Activated B cell treated with CpG ODN at 0.5 μM for 24 hours (primary cell): ENCODE measurements at regions not wholly inside any gene's neighbourhood (a gene's known extent, or its start where the extent isn't known, plus 50 kb on each side); places are given as distances from the start of the nearest gene placed in this dataset.

ENCODE experiments used
- ATAC-seq: fragments of 200-7000 bp; cut with Tn5 transposase; one replicate; pipeline ENCODE4 v1.10.0; 2021; ENCODE audit warnings: low read depth, mild to moderate bottlenecking, moderate library complexity
- CTCF ChIA-PET: fragments of 350-600 bp; sonication (Branson Sonifier 250); formaldehyde crosslinking; loops from one replicate; lab custom pipeline; 2021; ENCODE audit warnings: antibody characterized with exemption; lab: Charles Lee
- POLR2A ChIA-PET: fragments of 350-600 bp; sonication (Branson Sonifier 250); formaldehyde crosslinking; loops from one replicate; lab custom pipeline; 2021; ENCODE audit warnings: antibody characterized with exemption; lab: Charles Lee
- DNase-seq: peaks from one replicate; pipeline ENCODE4 v3.0.0; 2022
- H3K27ac Mint-ChIP-seq: one replicate; pipeline ENCODE4 v1.8.0; 2020; ENCODE audit warnings: mixed read lengths
- H3K27me3 Mint-ChIP-seq: one replicate; pipeline ENCODE4 v1.8.0; 2021; ENCODE audit warnings: mixed read lengths
- H3K36me3 Mint-ChIP-seq: one replicate; pipeline ENCODE4 v1.8.0; 2021; ENCODE audit warnings: low read depth, mixed read lengths
- H3K4me1 Mint-ChIP-seq: one replicate; pipeline ENCODE4 v1.8.0; 2021; ENCODE audit warnings: mixed read lengths
- H3K4me3 Mint-ChIP-seq: one replicate; pipeline ENCODE4 v1.8.0; 2020; ENCODE audit warnings: mild to moderate bottlenecking, mixed read lengths
- H3K9me3 Mint-ChIP-seq: one replicate; pipeline ENCODE4 v1.8.0; 2020; ENCODE audit warnings: mixed read lengths
- intact Hi-C: fragments of 100-400 bp; cut with micrococcal nuclease; formaldehyde crosslinking; loops from one replicate; pipeline ENCODE4 v1.15.1; 2024
- TF ChIP-seq, protein P1 (sequence below): fragments of 200-600 bp; IDR thresholded peaks from one replicate; pipeline ENCODE4 v1.8.0; 2022; ENCODE audit warnings: antibody characterized with exemption, mild to moderate bottlenecking

DNA sequence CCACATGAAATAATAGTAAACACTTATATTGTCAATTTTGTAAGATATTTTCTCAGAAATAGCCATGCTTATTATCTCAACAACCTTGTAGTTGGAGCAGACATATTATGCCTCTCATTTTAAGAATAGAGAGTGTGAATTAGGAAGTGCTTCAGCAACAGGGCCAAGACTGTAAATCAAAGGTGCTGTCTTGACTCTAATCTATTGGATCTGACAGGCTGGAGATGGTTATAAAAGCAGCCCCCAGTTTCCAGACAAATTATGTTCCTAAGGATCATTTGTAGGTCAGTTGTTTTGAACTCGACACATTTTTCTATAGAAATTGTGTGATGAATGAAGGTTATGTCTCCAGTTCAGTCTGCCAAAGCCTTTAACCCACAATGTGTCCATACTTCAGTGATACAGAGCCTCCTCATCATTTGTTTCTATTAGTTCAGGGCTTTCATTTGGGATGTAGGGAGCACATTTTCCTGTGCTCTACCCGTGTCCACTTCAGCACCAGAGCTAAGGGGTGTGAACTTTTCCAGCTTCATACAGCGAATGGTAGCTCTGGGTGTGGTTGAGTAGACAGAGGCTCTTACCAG, 284.8 kb upstream of the FBXO33 start:
- no peak overlapping the region for H3K27ac Mint-ChIP-seq
- TF ChIP-seq, protein P1, sequence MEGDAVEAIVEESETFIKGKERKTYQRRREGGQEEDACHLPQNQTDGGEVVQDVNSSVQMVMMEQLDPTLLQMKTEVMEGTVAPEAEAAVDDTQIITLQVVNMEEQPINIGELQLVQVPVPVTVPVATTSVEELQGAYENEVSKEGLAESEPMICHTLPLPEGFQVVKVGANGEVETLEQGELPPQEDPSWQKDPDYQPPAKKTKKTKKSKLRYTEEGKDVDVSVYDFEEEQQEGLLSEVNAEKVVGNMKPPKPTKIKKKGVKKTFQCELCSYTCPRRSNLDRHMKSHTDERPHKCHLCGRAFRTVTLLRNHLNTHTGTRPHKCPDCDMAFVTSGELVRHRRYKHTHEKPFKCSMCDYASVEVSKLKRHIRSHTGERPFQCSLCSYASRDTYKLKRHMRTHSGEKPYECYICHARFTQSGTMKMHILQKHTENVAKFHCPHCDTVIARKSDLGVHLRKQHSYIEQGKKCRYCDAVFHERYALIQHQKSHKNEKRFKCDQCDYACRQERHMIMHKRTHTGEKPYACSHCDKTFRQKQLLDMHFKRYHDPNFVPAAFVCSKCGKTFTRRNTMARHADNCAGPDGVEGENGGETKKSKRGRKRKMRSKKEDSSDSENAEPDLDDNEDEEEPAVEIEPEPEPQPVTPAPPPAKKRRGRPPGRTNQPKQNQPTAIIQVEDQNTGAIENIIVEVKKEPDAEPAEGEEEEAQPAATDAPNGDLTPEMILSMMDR: no peak
- H3K4me1 Mint-ChIP-seq: no peaks in the 10 kb centered on the region
- no peaks in the 10 kb centered on the region for H3K9me3 Mint-ChIP-seq
- ChIA-PET CTCF (no interaction called here), POLR2A (no interaction called here)
- intact Hi-C loops: no loop called here
- H3K4me3 Mint-ChIP-seq: no peak overlapping the region
- H3K27me3 Mint-ChIP-seq: no peaks in the 10 kb centered on the region
- no peak for ATAC-seq
- H3K36me3 Mint-ChIP-seq: no peaks in the 10 kb centered on the region
- no peak for DNase-seq

DNA sequence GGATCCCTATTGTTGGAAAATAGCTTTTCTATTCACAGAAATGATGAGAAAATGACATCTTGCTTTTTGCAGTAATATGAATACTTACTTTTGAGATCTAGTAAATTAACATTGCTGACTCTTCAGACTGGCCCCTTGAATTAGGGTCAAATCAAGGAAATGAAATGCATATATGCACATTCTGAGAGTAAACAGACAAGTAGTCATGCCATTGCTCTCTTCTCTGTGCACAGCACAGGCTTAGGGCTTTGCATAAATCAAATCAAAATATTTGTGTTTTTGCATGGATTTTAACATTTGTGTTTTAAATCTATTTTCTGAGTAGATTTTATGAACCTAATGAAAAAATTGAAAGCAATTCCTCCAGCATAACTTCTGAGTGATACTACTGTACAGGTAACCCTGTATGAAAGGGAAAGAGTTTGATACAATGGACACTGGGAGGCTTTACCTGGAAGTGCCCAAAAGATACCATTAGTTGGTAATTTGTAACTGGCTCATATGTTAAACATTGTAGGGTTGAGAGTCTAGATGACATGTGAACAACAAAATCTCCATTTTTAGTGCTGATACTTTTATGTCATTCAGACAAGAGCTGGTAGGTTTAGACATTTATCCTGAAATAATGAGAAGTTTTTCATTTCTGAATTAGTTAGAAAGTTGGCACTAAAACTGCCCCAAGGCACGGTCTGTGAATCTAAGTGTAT, 280.2 kb upstream of the FBXO33 start:
- ChIA-PET CTCF (no interaction called here), POLR2A (no interaction called here)
- TF ChIP-seq, protein P1: no peak
- no peak overlapping the region for H3K4me3 Mint-ChIP-seq
- ATAC-seq (no peak), DNase-seq (no peak)
- intact Hi-C loops: no loop called here
- H3K36me3 Mint-ChIP-seq: no peaks in the 10 kb centered on the region
- no peaks in the 10 kb centered on the region for H3K9me3 Mint-ChIP-seq
- no peaks in the 10 kb centered on the region for H3K4me1 Mint-ChIP-seq
- H3K27ac Mint-ChIP-seq: no peak overlapping the region
- no peaks in the 10 kb centered on the region for H3K27me3 Mint-ChIP-seq

DNA sequence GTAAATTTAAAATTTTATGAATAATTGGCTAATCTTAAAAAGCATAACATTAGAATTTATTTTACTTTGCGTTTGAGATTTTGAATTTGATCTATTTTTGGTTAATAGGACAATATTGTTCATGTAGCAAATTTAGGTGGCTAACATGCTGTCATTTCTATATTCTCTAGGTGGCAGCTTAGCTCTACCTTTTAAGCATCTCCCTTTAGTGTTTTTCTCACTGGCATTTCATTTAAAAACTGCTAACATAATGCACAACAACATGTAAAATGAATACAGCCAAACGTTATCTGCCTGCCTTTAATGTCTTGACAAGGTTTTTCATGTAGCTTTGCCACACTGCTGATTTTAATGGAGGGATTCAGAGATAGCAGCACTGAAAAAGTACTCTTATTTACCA, 272.4 kb upstream of the FBXO33 start:
- H3K27ac Mint-ChIP-seq: no peak overlapping the region
- no peaks in the 10 kb centered on the region for H3K4me1 Mint-ChIP-seq
- no peak overlapping the region for H3K4me3 Mint-ChIP-seq
- POLR2A ChIA-PET: no interaction called here
- no peaks in the 10 kb centered on the region for H3K36me3 Mint-ChIP-seq
- DNase-seq: no peak
- TF ChIP-seq, protein P1: no peak
- CTCF ChIA-PET: no interaction called here
- no peak for ATAC-seq
- no peaks in the 10 kb centered on the region for H3K27me3 Mint-ChIP-seq
- intact Hi-C loops: no loop called here
- H3K9me3 Mint-ChIP-seq: peaks cover 8% of the 10 kb centered on the region

DNA sequence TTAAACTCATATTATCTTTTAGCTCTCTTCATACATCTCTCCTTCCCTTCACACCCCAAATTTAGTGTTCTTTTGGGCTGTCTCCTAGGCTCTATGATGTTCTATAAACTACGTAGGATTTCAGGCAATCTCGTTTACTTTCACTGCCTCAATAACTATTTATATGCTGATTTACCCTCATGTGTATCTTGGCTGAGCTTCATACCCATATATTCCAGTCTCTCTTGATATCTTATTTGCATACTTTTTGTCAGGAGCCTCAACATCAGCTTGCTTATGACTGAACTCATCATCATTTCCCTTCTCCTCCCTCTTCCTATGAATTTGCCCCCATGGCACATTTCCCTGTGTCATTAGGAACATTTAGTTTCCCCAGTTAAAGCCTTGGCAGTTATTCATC, 262.1 kb upstream of the FBXO33 start:
- H3K27ac Mint-ChIP-seq: no peak overlapping the region
- DNase-seq (no peak), ATAC-seq (no peak)
- peaks cover 7% of the 10 kb centered on the region for H3K9me3 Mint-ChIP-seq
- no peaks in the 10 kb centered on the region for H3K36me3 Mint-ChIP-seq
- CTCF ChIA-PET: no interaction called here
- no peak overlapping the region for H3K4me3 Mint-ChIP-seq
- no peaks in the 10 kb centered on the region for H3K27me3 Mint-ChIP-seq
- intact Hi-C loops: no loop called here
- POLR2A ChIA-PET: no interaction called here
- no peaks in the 10 kb centered on the region for H3K4me1 Mint-ChIP-seq
- TF ChIP-seq, protein P1: no peak

DNA sequence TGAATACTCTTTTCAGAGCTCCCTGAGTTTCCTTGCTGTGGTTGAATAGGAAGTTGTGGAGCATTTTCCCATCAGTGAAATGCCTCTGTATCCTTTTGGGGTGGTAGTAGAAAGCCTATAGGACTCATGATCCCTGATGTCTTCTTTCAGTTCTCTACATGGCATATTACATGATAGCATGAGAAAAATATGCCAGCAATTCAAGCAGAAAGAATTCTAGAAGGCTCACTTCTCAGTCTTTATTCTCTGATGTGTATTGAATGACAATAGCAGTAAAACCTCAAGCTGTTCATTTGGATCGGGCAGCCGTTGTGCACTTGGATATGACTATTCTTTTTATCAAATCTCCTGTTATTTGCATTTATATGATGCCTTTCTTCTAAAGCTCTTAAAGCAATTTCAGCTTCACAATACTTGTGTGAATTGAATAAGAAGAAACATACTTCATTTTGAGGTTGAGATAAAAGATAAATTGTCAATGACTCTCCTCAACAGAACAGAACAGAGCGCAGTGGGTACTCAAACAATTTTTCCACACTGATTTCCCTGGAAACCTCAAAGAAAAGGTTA, 251.5 kb upstream of the FBXO33 start:
- no peak overlapping the region for H3K4me3 Mint-ChIP-seq
- no peaks in the 10 kb centered on the region for H3K27me3 Mint-ChIP-seq
- DNase-seq: no peak
- no peaks in the 10 kb centered on the region for H3K4me1 Mint-ChIP-seq
- no peak overlapping the region for H3K27ac Mint-ChIP-seq
- POLR2A ChIA-PET: no interaction called here
- no peaks in the 10 kb centered on the region for H3K36me3 Mint-ChIP-seq
- no peak for ATAC-seq
- TF ChIP-seq, protein P1: no peak
- intact Hi-C loops: no loop called here
- peaks cover 2% of the 10 kb centered on the region for H3K9me3 Mint-ChIP-seq
- CTCF ChIA-PET: no interaction called here
